Ectodermal cell (in vitro differentiated cells): ENCODE measurements at regions not wholly inside any gene's neighbourhood (a gene's known extent, or its start where the extent isn't known, plus 50 kb on each side); places are given as distances from the start of the nearest gene placed in this dataset.
"Not testable (repeated sequence)": the region's sequence is repeated elsewhere in the genome, so short reads cannot be mapped to it uniquely, and the experiment has no call there.

Experiments
- H3K27ac ChIP-seq: 2 replicates; pipeline ENCODE4 v1.7.0; 2013; ENCODE audit warnings: mild to moderate bottlenecking, low read depth, low read length; ENCODE audit not compliant: insufficient read depth, poor library complexity, severe bottlenecking
- H3K27me3 ChIP-seq: 2 replicates; pipeline ENCODE4 v1.7.0; 2013; ENCODE audit warnings: mild to moderate bottlenecking, low read length; ENCODE audit not compliant: insufficient read depth, control insufficient read depth, poor library complexity, severe bottlenecking
- H3K36me3 ChIP-seq: one replicate; pipeline ENCODE4 v1.7.0; 2013; ENCODE audit warnings: low read length; ENCODE audit not compliant: control insufficient read depth, insufficient read depth
- H3K4me1 ChIP-seq: one replicate; pipeline ENCODE4 v1.7.0; 2013; ENCODE audit warnings: low read length; ENCODE audit not compliant: control insufficient read depth, insufficient read depth
- H3K4me3 ChIP-seq: 2 replicates; pipeline ENCODE4 v1.7.0; 2013; ENCODE audit warnings: low read depth, low read length, control low read depth; ENCODE audit not compliant: insufficient read depth
- H3K9me3 ChIP-seq: 2 replicates; pipeline ENCODE4 v1.7.0; 2013; ENCODE audit warnings: mild to moderate bottlenecking, low read length, moderate library complexity; ENCODE audit not compliant: control insufficient read depth
- WGBS, 2 experiments: methylation state at CpG; one replicate each; pipeline ENCODE4 v1.1.7; 2013; ENCODE audit warnings: missing lambda C conversion rate in 2 of 2; 5-methylcytosine and 5-hydroxymethylcytosine counted together

- WGBS, 2 experiments, result 96 to 98% methylated on average over 5 of the region's 5 CpGs
- H3K36me3 ChIP-seq, result no peaks in the 10 kb centered on the region
- no peaks in the 10 kb centered on the region for H3K27me3 ChIP-seq
- H3K27ac ChIP-seq, result no peak overlapping the region
- H3K4me1 ChIP-seq, result peaks cover 3% of the 10 kb centered on the region
- no peak overlapping the region for H3K4me3 ChIP-seq
- no peaks in the 10 kb centered on the region for H3K9me3 ChIP-seq
These were observed 808.9 kb downstream of the CCSER2 start for GRCh38 chr10:85137253-85137652.

- WGBS, 2 experiments, result 96 to 98% methylated on average over 5 of the region's 5 CpGs
- Histone ChIP-seq H3K4me1 (peaks cover 3% of the 10 kb centered on the region), H3K4me3 (no peak overlapping the region)
These were observed 809.7 kb downstream of the CCSER2 start for GRCh38 chr10:85138046-85138445.

GRCh38 chr10:85139124-85139523, 810.7 kb downstream of the CCSER2 start:
- H3K27me3 ChIP-seq, result no peaks in the 10 kb centered on the region
- 90 to 97% methylated on average over 5 of the region's 5 CpGs for WGBS, 2 experiments

More at GRCh38 chr10:85138046-85138445, 809.7 kb downstream of the CCSER2 start:
- Histone ChIP-seq H3K27me3 (no peaks in the 10 kb centered on the region), H3K27ac (no peak overlapping the region), H3K9me3 (no peaks in the 10 kb centered on the region), H3K36me3 (no peaks in the 10 kb centered on the region)

GRCh38 chr10:85141520-85141919, 813.1 kb downstream of the CCSER2 start:
- 97 to 99% methylated on average over 25 of the region's 25 CpGs for WGBS, 2 experiments
- not testable (repeated sequence) for H3K4me1 ChIP-seq

More at GRCh38 chr10:85139124-85139523, 810.7 kb downstream of the CCSER2 start:
- no peak overlapping the region for H3K4me3 ChIP-seq
- peaks cover 3% of the 10 kb centered on the region for H3K4me1 ChIP-seq
- H3K36me3 ChIP-seq, result no peaks in the 10 kb centered on the region
- no peak overlapping the region for H3K27ac ChIP-seq
- no peaks in the 10 kb centered on the region for H3K9me3 ChIP-seq

GRCh38 chr10:85145966-85146365, 817.6 kb downstream of the CCSER2 start:
- Histone ChIP-seq H3K27ac (no peak overlapping the region), H3K4me3 (no peak overlapping the region), H3K9me3 (peaks cover 2% of the 10 kb centered on the region), H3K27me3 (no peaks in the 10 kb centered on the region), H3K36me3 (no peaks in the 10 kb centered on the region), H3K4me1 (peaks cover 26% of the 10 kb centered on the region)
- whole genome bisulfite sequencing, 2 experiments, result 81 to 86% methylated on average over 5 of the region's 5 CpGs

More at GRCh38 chr10:85141520-85141919, 813.1 kb downstream of the CCSER2 start:
- not testable (repeated sequence) for H3K36me3 ChIP-seq, H3K9me3 ChIP-seq, H3K4me3 ChIP-seq, H3K27ac ChIP-seq, H3K27me3 ChIP-seq

GRCh38 chr10:85147346-85148250, 819.2 kb downstream of the CCSER2 start:
- 92 to 100% methylated on average over 1 of the region's 1 CpG for WGBS, 2 experiments
- peaks cover 34% of the 10 kb centered on the region for H3K4me1 ChIP-seq
- peaks cover 2% of the 10 kb centered on the region for H3K9me3 ChIP-seq
- no peaks in the 10 kb centered on the region for H3K36me3 ChIP-seq
- H3K4me3 ChIP-seq, result no peak overlapping the region
- no peaks in the 10 kb centered on the region for H3K27me3 ChIP-seq
- H3K27ac ChIP-seq, result no peak overlapping the region

GRCh38 chr10:85148693-85149640, 820.6 kb downstream of the CCSER2 start:
- 71 to 73% methylated on average over 15 of the region's 15 CpGs for WGBS, 2 experiments
- Histone ChIP-seq H3K27ac (no peak overlapping the region), H3K4me3 (no peak overlapping the region), H3K27me3 (no peaks in the 10 kb centered on the region), H3K4me1 (peaks cover 39% of the 10 kb centered on the region), H3K36me3 (no peaks in the 10 kb centered on the region), H3K9me3 (peaks cover 2% of the 10 kb centered on the region)

- H3K9me3 ChIP-seq, result peaks cover 2% of the 10 kb centered on the region
- no peaks in the 10 kb centered on the region for H3K27me3 ChIP-seq
- H3K4me1 ChIP-seq, result peaks cover 39% of the 10 kb centered on the region
- no peak overlapping the region for H3K4me3 ChIP-seq
- no peak overlapping the region for H3K27ac ChIP-seq
- no peaks in the 10 kb centered on the region for H3K36me3 ChIP-seq
- 83% methylated on average over 2 of the region's 2 CpGs; no CpG with 5 or more reads in 1 of the 2 experiments for WGBS, 2 experiments
These were observed 821.4 kb downstream of the CCSER2 start for GRCh38 chr10:85149766-85150165.

GRCh38 chr10:85151506-85151905, 823.1 kb downstream of the CCSER2 start:
- Histone ChIP-seq H3K9me3 (no peaks in the 10 kb centered on the region), H3K27ac (no peak overlapping the region), H3K4me1 (peaks cover 39% of the 10 kb centered on the region), H3K4me3 (no peak overlapping the region), H3K27me3 (no peaks in the 10 kb centered on the region), H3K36me3 (no peaks in the 10 kb centered on the region)
- 23 to 29% methylated on average over 3 of the region's 3 CpGs for WGBS, 2 experiments

- no peak overlapping the region for H3K4me3 ChIP-seq
- 15 to 16% methylated on average over 3 of the region's 3 CpGs for WGBS, 2 experiments
- H3K9me3 ChIP-seq, result no peaks in the 10 kb centered on the region
- H3K27me3 ChIP-seq, result no peaks in the 10 kb centered on the region
- H3K27ac ChIP-seq, result no peak overlapping the region
- H3K4me1 ChIP-seq, result peaks cover 38% of the 10 kb centered on the region
- no peaks in the 10 kb centered on the region for H3K36me3 ChIP-seq
These were observed 824.1 kb downstream of the CCSER2 start for GRCh38 chr10:85152496-85152895.
